BE2C (cell line): ENCODE measurements at regions not wholly inside any gene's neighbourhood (a gene's known extent, or its start where the extent isn't known, plus 50 kb on each side); places are given as distances from the start of the nearest gene placed in this dataset.
"Not testable (repeated sequence)": the region's sequence is repeated elsewhere in the genome, so short reads cannot be mapped to it uniquely, and the experiment has no call there.

Experiments
- DNase-seq: peaks from one replicate; pipeline ENCODE4 v3.0.0-alpha.2; 2020
- H3K27me3 ChIP-seq: fragments of 250-450 bp; sonication (Bioruptor Pico); 2 replicates; pipeline ENCODE4 v1.5.1; 2020; ENCODE audit warnings: mild to moderate bottlenecking
- H3K36me3 ChIP-seq: fragments of 250-450 bp; sonication (Bioruptor Pico); 2 replicates; pipeline ENCODE4 v1.5.1; 2020; ENCODE audit warnings: mild to moderate bottlenecking
- H3K4me1 ChIP-seq: fragments of 250-450 bp; sonication (Bioruptor Pico); 2 replicates; pipeline ENCODE4 v1.5.1; 2020
- H3K4me3 ChIP-seq: 2 replicates; pipeline ENCODE4 v1.5.1; 2011; ENCODE audit warnings: low read depth, low read length
- H3K9me3 ChIP-seq: fragments of 250-450 bp; sonication (Bioruptor Pico); 2 replicates; pipeline ENCODE4 v1.5.1; 2020
- CTCF ChIP-seq: IDR thresholded peaks from 2 replicates; pipeline ENCODE4 v1.5.1; 2012; ENCODE audit warnings: mild to moderate bottlenecking, low read depth, low read length

GRCh38 chr18:43830303-43830702, 553.0 kb upstream of the SYT4 start:
- TF ChIP-seq CTCF, result no peak
- Histone ChIP-seq H3K9me3 (no peaks in the 10 kb centered on the region), H3K27me3 (no peaks in the 10 kb centered on the region), H3K4me1 (no peaks in the 10 kb centered on the region), H3K36me3 (no peaks in the 10 kb centered on the region), H3K4me3 (no peak overlapping the region)
- DNase-seq, result no peak

- Histone ChIP-seq H3K4me3 (no peak overlapping the region), H3K36me3 (no peaks in the 10 kb centered on the region), H3K9me3 (no peaks in the 10 kb centered on the region), H3K4me1 (no peaks in the 10 kb centered on the region), H3K27me3 (no peaks in the 10 kb centered on the region)
- no peak for DNase-seq
- no peak for TF ChIP-seq CTCF
These were observed 553.7 kb upstream of the SYT4 start for GRCh38 chr18:43830947-43831346.

GRCh38 chr18:43846299-43846698, 569.0 kb upstream of the SYT4 start:
- no peak overlapping the region for H3K4me3 ChIP-seq
- DNase-seq, result no peak
- TF ChIP-seq CTCF, result no peak
- H3K4me1 ChIP-seq, result no peaks in the 10 kb centered on the region
- H3K27me3 ChIP-seq, result no peaks in the 10 kb centered on the region
- no peaks in the 10 kb centered on the region for H3K9me3 ChIP-seq
- H3K36me3 ChIP-seq, result no peaks in the 10 kb centered on the region

- Histone ChIP-seq H3K36me3 (no peaks in the 10 kb centered on the region), H3K4me1 (no peaks in the 10 kb centered on the region), H3K4me3 (no peak overlapping the region), H3K27me3 (no peaks in the 10 kb centered on the region), H3K9me3 (no peaks in the 10 kb centered on the region)
- no peak for TF ChIP-seq CTCF
- DNase-seq, result no peak
These were observed 570.1 kb upstream of the SYT4 start for GRCh38 chr18:43847164-43848091.

- not testable (repeated sequence) for H3K36me3 ChIP-seq, H3K4me3 ChIP-seq, H3K27me3 ChIP-seq, DNase-seq, H3K9me3 ChIP-seq, H3K4me1 ChIP-seq
These were observed 572.5 kb upstream of the SYT4 start for GRCh38 chr18:43849831-43850230.

- no peak for DNase-seq
- H3K4me1 ChIP-seq, result no peaks in the 10 kb centered on the region; the same call in 1 of the 2 replicates
- H3K9me3 ChIP-seq, result no peaks in the 10 kb centered on the region
- no peaks in the 10 kb centered on the region for H3K36me3 ChIP-seq
- no peak for TF ChIP-seq CTCF
- H3K27me3 ChIP-seq, result no peaks in the 10 kb centered on the region
- no peak overlapping the region for H3K4me3 ChIP-seq
These were observed 578.1 kb upstream of the SYT4 start for GRCh38 chr18:43855376-43855775.
